OCI-LY3 (cell line): ENCODE measurements at regions not wholly inside any gene's neighbourhood (a gene's known extent, or its start where the extent isn't known, plus 50 kb on each side); places are given as distances from the start of the nearest gene placed in this dataset.
"Not testable (repeated sequence)": the region's sequence is repeated elsewhere in the genome, so short reads cannot be mapped to it uniquely, and the experiment has no call there.

Source experiments
- H2AFZ ChIP-seq: fragments of 200-600, 300-600 bp; shearing (Covaris generic); 2 replicates; pipeline ENCODE4 v1.6.0; 2014; ENCODE audit warnings: antibody characterized with exemption, low read depth, low read length
- H3K27ac ChIP-seq: fragments of 200-600, 300-600 bp; sonication (generic); 2 replicates; pipeline ENCODE4 v1.5.1; 2014; ENCODE audit warnings: mild to moderate bottlenecking, low read length, moderate library complexity, mixed read lengths
- H3K27me3 ChIP-seq: fragments of 200-600, 300-600 bp; sonication (generic); 2 replicates; pipeline ENCODE4 v1.6.1; 2014; ENCODE audit warnings: low read depth, low read length, mixed read lengths
- H3K36me3 ChIP-seq: fragments of 200-600, 300-600 bp; sonication (generic); replicated peaks from 2 replicates; pipeline ENCODE3; 2014; ENCODE audit warnings: low read depth, low read length, mixed read lengths
- H3K4me1 ChIP-seq: fragments of 300-600, 200-600 bp; sonication (generic); 2 replicates; pipeline ENCODE4 v1.6.1; 2014; ENCODE audit warnings: low read length, mixed read lengths
- H3K4me2 ChIP-seq: fragments of 200-600, 300-600 bp; sonication (generic); 2 replicates; pipeline ENCODE4 v1.6.1; 2014; ENCODE audit warnings: low read length, mixed read lengths
- H3K4me3 ChIP-seq: fragments of 300-600, 200-600 bp; sonication (generic); 2 replicates; pipeline ENCODE4 v1.5.1; 2014; ENCODE audit warnings: antibody characterized with exemption, mild to moderate bottlenecking, low read length, moderate library complexity
- H3K79me2 ChIP-seq: fragments of 300-600, 200-600 bp; shearing (Covaris generic); 2 replicates; pipeline ENCODE4 v1.6.1; 2014; ENCODE audit warnings: mild to moderate bottlenecking, low read length, mixed read lengths
- H3K9ac ChIP-seq: fragments of 300-600, 200-600 bp; shearing (Covaris generic); 2 replicates; pipeline ENCODE4 v1.6.0; 2014; ENCODE audit warnings: mild to moderate bottlenecking, low read length, moderate library complexity
- H3K9me3 ChIP-seq: fragments of 200-600, 300-600 bp; shearing (Covaris generic); 2 replicates; pipeline ENCODE4 v1.6.1; 2014; ENCODE audit warnings: low read length, mixed read lengths; ENCODE audit not compliant: insufficient read depth
- H4K20me1 ChIP-seq: fragments of 200-600, 300-600 bp; sonication (generic); 2 replicates; pipeline ENCODE4 v1.6.1; 2016; ENCODE audit warnings: low read length, mixed read lengths; ENCODE audit not compliant: insufficient read depth
- CTCF ChIP-seq: fragments of 200-600, 300-600 bp; sonication (generic); IDR thresholded peaks from 2 replicates; pipeline ENCODE4 v1.5.1; 2014; ENCODE audit warnings: antibody characterized with exemption, low read length, low read depth
- EZH2phosphoT487 ChIP-seq: fragments of 200-600 bp; shearing (Covaris generic); IDR thresholded peaks from 2 replicates; pipeline ENCODE4 v1.6.1; 2018; ENCODE audit warnings: antibody characterized with exemption, mixed run types, low read depth

- H3K9ac ChIP-seq, result no peak overlapping the region
- no peaks in the 10 kb centered on the region for H3K79me2 ChIP-seq
- no peak overlapping the region for H3K27ac ChIP-seq
- no peak overlapping the region for H2AFZ ChIP-seq
- H3K4me3 ChIP-seq, result no peak overlapping the region
- no peaks in the 10 kb centered on the region for H3K4me1 ChIP-seq
- H4K20me1 ChIP-seq, result no peaks in the 10 kb centered on the region
- H3K9me3 ChIP-seq, result no peaks in the 10 kb centered on the region
- H3K36me3 ChIP-seq, result no peaks in the 10 kb centered on the region
- TF ChIP-seq EZH2phosphoT487 (no peak), CTCF (no peak)
- H3K4me2 ChIP-seq, result no peak overlapping the region
- H3K27me3 ChIP-seq, result no peaks in the 10 kb centered on the region
Observed at GRCh38 chr18:42517896-42518295, 562.9 kb downstream of the PIK3C3 start.

GRCh38 chr18:42518331-42518730 is 563.3 kb downstream of the PIK3C3 start:
- not testable (repeated sequence) for H3K27me3 ChIP-seq, H3K9me3 ChIP-seq, H3K4me1 ChIP-seq, H3K4me3 ChIP-seq, H4K20me1 ChIP-seq, H3K27ac ChIP-seq, H3K79me2 ChIP-seq, H2AFZ ChIP-seq, H3K36me3 ChIP-seq, H3K9ac ChIP-seq, H3K4me2 ChIP-seq

GRCh38 chr18:42520138-42520537 is 565.1 kb downstream of the PIK3C3 start:
- no peak overlapping the region for H3K27ac ChIP-seq
- no peaks in the 10 kb centered on the region for H3K27me3 ChIP-seq
- no peaks in the 10 kb centered on the region for H3K9me3 ChIP-seq
- no peak overlapping the region for H2AFZ ChIP-seq
- no peak overlapping the region for H3K9ac ChIP-seq
- no peaks in the 10 kb centered on the region for H3K4me1 ChIP-seq
- no peaks in the 10 kb centered on the region for H3K79me2 ChIP-seq
- H4K20me1 ChIP-seq, result no peaks in the 10 kb centered on the region
- H3K36me3 ChIP-seq, result no peaks in the 10 kb centered on the region
- no peak overlapping the region for H3K4me2 ChIP-seq
- no peak overlapping the region for H3K4me3 ChIP-seq
- TF ChIP-seq EZH2phosphoT487 (no peak), CTCF (no peak)

- no peaks in the 10 kb centered on the region for H3K27me3 ChIP-seq
- H3K4me3 ChIP-seq, result no peak overlapping the region
- H3K4me2 ChIP-seq, result no peak overlapping the region
- H3K4me1 ChIP-seq, result no peaks in the 10 kb centered on the region
- no peak overlapping the region for H2AFZ ChIP-seq
- H3K27ac ChIP-seq, result no peak overlapping the region
- H3K79me2 ChIP-seq, result no peaks in the 10 kb centered on the region
- H3K9me3 ChIP-seq, result no peaks in the 10 kb centered on the region
- TF ChIP-seq CTCF (no peak), EZH2phosphoT487 (no peak)
- H4K20me1 ChIP-seq, result no peaks in the 10 kb centered on the region
- no peak overlapping the region for H3K9ac ChIP-seq
- H3K36me3 ChIP-seq, result no peaks in the 10 kb centered on the region
Observed at GRCh38 chr18:42525905-42526304, 570.9 kb downstream of the PIK3C3 start.

- no peaks in the 10 kb centered on the region for H3K36me3 ChIP-seq
- TF ChIP-seq CTCF, result no peak
- no peak for TF ChIP-seq EZH2phosphoT487
- no peaks in the 10 kb centered on the region for H3K27me3 ChIP-seq
- no peaks in the 10 kb centered on the region for H3K4me1 ChIP-seq
- H2AFZ ChIP-seq, result no peak overlapping the region
- H3K4me3 ChIP-seq, result no peak overlapping the region
- H3K27ac ChIP-seq, result no peak overlapping the region
- H4K20me1 ChIP-seq, result no peaks in the 10 kb centered on the region
- H3K4me2 ChIP-seq, result no peak overlapping the region
- no peaks in the 10 kb centered on the region for H3K79me2 ChIP-seq
- H3K9ac ChIP-seq, result no peak overlapping the region
- no peaks in the 10 kb centered on the region for H3K9me3 ChIP-seq
Observed at GRCh38 chr18:42527766-42528165, 572.7 kb downstream of the PIK3C3 start.
